ENCODE measurements at regions not wholly inside any gene's neighbourhood (a gene's known extent, or its start where the extent isn't known, plus 50 kb on each side); places are given as distances from the start of the nearest gene placed in this dataset.

DNA sequence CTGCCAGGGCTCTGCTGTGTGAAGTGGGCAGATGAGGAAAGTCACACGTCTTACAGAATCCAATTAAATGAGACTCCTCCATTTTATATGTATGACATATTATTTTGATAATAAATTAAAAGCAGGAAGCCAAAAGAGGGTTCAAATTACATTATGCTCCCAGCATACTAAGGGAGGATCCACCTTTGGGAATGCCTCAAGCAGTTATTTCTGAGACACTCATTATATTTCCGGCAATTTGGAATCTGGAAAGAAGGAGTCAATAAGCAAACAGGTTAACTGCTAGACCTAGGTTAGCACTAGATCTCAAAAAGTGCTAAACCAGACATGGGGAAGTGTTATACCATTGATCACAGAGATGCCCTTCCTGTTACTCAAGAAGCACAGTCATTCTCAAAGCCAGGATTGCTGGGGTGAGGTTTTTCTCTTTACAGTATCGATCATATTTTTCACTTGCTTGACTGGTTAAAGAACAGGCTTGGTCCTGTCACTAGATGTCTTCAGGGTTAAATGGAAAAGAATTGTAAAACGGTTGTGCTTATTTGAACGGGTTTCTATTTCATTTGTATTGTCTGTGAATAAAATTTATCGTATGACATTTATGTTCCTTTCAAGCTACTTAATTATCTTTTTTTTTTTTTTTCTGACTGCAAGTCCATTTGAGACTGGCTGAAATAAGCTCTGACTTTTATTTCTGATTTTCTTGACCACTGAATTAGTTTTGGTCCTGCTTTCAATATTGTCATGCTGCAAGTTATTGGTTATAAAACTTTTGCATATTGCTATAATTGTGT is 523.2 kb downstream of the KLF12 start:
- no peak for DNase-seq (ENCODE audit: low read depth)

DNA sequence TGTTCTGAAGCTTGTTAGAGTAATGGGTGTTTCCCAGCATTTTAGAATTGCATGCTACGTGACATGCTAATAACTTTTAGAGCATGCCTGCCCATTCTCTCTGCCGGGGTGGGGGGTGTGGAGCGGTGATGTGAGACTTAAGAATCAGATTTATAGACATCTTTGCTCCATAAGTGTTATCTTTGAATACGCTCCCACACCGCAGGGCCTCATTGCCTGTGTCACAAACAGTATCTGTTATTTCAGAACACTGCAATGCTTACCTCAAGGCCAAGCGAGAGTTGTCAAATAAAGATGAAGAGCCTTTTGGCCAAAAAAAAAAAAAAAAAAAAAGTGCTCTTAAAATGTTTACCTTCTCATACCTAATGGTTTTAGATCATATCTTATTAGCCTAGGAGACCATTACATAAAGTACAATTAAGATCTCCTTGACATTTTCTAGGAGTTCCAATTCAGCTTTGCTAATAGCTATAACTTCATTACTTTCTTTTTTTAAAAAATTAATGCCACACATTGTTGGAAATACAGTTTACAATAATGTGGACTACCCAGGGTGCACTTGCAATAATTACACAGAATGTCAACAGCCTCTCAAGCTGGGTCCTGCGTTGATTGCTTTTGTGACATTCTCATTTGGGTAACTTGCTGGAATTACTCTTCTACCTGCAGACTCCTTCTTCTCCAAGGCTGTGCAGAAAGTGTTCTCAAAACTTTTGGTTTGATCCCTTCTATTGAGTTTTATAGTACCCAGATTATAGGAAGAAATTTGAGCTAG is 525.3 kb downstream of the KLF12 start:
- DNase-seq (ENCODE audit: low read depth): no peak

DNA sequence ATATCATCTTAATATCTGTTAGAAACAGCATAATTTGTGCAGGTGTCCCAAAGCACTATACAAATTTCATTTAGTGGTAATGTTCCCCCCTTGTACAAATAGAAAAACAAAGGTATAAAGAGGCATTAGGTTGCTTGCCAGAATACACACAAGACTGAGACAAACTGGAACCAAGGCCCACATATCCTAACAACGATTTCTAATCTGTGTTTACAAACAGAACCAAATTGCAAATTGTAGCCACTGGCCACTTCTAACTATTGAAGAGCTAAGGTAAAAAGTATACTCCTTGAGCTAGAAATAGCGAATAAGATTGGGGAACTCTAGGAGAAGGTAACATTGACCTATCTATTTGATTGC is 526.1 kb downstream of the KLF12 start:
- DNase-seq (ENCODE audit: low read depth): no peak

DNA sequence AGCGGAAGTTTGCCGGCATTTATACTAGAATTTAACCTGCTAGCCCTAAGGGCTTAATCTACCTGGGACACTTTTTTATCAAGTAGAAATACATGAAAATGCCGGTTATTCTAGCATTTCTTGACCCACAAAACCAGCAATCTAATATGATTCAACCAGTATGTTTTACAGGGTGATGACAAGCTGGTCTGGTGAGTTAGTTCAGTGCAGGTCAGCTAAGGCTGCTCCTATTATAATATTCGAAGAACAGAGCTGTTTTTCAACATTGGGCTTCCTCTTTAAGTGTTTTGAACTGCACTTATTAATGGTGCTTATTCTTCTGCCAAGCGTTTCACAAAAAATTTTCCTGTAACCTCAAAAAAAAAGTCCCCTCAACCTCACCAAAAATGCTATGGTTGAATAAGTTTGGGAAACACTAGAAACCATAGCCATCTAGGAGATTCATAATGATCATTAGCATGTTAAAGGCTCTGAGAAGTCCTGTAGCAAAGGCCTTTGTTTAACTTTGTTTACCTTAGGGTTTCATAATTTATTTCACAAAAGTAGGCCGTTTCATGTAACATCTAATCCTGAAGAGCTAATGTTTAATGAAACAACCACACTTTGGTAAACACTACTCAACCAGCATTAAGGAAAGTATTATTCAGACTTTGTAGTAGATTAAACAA is 526.6 kb downstream of the KLF12 start:
- no peak for DNase-seq (ENCODE audit: low read depth)

DNA sequence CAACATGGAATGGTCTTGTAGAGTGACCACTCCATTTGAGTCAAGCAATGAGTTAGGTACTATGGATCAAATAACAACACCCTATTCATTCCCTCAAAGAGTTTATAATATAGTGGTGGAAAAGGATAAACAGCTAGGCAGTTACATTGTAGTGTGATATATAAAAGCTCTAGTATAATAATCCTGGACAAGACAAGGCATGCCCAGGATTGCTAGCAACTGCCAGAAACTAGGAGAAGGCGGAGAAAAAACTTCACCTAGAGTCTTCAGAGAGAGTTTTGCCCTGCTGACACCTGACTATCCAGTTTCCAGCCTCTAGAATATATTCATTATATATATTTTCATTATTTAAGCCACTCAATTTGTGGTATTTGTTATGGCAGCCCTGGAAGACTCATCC is 530.6 kb downstream of the KLF12 start:
- no peak for DNase-seq (ENCODE audit: low read depth)

DNA sequence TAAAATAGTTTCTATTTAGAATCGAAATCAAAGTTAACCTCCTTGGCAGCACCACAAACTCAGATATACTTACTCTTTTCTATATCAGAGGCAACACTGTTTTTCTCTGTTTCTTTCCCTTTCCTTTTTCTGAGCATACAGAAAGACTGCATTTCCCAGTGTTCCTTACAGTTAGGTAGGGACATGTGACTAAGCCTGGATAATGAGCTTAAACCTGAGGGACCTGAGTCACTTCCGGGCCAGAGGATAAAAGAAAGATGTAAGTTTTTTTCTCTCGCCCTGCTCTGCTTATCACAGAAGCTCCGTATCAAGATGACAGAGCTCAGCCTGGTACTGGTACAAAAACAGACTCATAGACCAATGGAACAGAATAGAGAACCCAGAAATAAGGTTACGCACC is 531.9 kb downstream of the KLF12 start:
- no peak for DNase-seq (ENCODE audit: low read depth)

DNA sequence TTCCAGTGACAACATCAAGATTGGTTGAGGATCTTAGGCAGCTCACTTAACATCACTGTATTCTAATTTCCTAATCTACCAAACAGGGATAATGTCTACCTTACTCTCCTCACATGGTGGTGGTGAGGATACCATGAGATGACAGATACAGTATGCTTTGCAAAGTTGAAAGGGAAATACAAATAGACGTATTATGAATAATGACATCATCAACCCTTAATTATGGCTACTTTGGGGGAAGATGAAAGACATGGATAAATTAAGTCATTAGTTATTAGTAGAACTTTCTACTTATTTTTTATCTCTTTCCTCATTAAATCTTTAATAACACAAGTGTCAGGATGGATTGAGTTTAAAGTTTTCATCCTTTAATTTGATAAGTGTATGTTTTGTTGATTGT is 532.5 kb downstream of the KLF12 start:
- DNase-seq (ENCODE audit: low read depth): no peak

DNA sequence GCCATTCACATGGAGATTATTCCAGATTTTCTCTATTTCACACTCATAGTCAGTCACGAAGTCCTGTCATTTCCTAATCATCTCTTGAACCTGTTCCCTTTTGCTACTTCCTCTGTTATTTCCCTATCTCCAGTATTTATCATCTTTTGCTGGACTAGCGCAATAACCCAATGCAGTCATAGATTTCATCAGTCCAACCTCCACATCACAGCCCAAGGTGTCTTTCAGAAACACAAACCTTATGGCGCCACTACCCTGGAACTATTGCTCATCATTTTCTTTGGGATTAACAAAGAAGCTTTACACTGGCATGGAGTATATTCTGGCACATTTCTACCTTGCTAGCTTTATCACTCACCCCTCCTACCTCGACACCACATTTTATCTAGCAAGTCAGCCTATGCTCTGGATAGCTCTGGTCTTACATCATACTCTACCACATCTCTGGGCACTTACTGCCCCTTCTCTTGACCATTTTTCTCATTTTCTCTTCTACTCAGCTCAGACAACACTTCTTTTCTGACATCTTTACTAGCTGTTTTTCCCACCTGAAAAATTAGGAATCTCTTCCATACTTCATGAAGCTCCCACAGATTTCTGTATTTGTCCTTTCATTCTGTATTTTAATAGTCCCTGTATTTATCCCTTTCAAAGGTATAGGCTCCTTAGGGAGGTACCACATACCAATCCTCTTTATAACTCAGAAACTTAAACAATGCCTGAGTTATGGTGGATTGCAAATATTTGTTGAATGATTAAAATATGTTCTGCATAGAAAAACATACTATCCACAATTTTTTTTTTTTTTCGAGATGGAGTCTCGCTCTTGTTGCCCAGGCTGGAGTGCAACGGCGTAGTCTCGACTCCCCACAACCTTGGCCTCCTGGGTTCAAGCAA is 534.7 kb downstream of the KLF12 start:
- DNase-seq (ENCODE audit: low read depth): no peak

DNA sequence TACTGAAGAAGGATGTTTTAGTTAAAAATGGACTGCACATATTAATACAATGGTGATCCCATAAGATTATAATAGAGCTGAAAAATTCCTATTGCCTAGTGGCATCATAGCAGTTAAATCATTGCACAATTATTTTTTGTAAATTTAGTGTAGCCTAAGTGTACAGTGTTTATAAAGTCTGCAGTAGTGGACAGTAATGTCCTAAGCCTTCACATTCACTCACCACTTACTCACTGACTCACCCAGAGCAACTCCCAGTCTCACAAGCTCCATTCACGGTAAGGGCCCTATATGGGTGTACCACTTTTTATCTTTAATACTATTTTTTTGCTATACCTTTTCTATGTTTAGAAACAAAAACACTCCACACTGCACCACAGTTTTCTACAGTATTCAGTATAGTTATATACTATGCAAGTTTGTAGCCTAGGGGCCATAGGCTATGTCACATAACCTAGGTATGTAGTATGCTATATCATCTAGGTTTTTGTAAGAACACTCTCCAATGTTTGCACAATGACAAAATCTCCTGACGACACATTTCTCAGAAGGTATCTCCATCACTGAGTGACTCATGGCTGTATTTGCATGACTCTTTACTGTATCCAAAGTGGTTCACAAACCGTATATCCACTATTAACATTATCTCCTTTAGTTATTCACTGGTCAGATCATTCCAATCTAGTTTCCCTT is 536.0 kb downstream of the KLF12 start:
- no peak for DNase-seq (ENCODE audit: low read depth)

DNA sequence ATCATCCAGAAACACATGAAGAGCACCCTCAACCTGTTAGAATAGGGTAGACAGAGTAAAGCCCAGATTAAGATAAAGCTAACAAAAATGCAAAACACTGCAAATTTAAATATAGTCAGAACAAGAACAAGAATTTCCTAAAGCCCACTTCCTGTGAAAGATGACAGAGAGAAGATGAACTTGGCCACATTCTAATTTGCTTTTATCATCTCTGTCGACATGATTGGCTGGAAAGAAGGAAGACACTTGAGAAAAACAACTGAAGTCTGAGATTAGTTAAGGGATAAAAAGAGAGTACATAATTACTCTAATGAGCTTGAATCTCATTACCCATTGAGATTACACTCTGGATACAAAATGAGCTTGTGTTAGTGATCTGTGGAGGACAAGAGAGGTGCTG is 537.6 kb downstream of the KLF5 start:
- DNase-seq (ENCODE audit: low read depth): no peak

DNA sequence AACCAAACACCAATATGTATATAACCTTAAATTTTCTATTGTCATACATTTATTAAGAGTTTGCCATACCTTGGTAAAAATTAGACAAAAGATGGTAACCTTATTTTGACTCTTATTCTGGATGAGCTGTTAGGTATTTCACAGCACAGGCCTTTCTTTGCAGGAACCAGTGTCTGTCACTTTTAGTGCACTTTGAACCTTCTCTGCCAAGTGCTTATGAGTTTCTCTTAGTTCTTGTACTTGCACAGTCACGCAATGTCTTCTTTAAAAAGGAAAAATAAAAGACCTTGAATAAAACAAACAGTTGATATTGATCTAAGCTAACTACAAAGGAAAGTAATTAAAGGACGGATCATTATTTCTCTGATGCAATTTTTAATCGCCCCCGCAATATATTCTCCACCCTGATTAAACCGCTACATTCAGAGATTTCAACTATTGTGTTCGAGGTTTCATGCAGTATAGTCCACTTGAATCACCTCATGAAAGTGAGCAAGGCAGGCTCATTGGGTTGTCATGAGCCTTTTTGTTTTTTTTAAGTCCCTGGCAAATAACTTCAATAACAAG is 534.5 kb downstream of the KLF5 start:
- DNase-seq (ENCODE audit: low read depth): no peak

DNA sequence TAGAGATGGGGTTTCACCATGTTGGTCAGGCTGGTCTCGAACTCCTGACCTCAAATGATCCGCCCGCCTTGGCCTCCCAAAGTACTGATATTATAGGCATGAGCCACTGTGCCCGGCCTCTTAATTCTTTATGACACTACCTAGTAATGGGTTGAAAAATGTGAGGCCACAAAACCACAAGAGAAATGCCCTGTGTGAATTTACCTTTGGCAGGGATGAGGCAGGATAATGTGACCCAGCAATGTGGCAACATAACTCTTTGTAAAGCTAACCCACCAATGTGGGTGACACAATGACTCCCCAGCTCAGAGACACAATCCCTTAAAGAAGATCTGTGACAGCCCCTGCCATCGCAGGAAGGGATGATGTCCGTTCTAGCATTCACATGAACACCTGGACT is 533.1 kb downstream of the KLF5 start:
- no peak for DNase-seq (ENCODE audit: low read depth)

DNA sequence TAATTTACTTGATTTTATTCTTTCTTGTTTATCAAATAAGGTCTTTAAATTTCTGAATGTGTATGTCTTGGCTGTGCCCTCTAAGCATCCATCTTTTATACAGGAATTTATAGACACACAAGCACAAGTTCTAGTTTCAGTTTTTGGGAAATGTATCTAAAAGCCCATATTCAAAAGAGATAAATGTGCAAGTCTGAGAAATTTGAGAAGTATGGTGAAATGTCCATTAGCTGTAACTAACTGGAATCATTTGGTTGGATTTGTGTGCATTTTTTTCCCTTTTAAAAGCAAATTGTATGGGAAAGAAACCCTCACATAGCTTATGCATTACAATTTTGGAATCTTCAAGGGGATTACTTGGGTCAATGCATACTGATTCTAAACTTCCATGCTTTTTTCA is 532.0 kb downstream of the KLF5 start:
- DNase-seq (ENCODE audit: low read depth): no peak

DNA sequence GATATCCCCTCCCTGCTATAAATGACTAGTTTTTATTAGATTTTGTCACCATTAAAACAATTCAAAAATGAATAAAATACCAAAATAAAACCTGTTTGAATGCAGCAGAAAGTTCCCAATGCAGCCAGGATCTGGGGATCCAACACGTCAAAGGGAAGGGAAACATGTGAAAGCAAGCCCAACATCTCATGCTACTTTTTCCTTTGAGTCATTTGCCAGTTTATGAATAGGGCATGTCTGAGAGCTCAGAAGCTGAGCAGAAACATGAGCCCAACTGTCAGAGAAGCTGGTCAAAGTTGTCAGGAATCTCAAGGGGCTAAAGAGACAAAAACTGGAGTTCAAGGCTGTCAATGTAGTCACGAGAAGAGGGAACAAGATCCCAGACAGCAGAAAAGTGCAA is 526.4 kb downstream of the KLF5 start:
- DNase-seq (ENCODE audit: low read depth): no peak

DNA sequence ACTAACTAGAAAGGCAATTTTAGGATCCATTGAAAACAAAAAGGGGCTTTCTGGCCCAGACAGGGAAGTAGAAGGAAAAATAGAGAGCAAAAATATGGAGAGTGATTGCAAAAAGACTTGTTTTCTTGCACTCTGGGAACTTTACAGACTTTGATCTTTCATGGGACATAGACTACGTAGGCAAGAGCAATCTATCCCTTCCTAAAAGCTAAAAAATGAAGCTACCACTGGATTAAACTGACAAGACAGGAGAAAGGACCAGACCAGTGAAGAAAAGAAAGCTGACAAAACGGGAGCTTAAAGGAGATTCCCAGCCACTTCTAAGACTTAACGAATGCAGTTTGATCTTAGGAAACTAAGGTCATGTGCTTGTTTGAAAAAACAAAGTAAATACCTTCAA is 524.5 kb downstream of the KLF5 start:
- no peak for DNase-seq (ENCODE audit: low read depth)

DNA sequence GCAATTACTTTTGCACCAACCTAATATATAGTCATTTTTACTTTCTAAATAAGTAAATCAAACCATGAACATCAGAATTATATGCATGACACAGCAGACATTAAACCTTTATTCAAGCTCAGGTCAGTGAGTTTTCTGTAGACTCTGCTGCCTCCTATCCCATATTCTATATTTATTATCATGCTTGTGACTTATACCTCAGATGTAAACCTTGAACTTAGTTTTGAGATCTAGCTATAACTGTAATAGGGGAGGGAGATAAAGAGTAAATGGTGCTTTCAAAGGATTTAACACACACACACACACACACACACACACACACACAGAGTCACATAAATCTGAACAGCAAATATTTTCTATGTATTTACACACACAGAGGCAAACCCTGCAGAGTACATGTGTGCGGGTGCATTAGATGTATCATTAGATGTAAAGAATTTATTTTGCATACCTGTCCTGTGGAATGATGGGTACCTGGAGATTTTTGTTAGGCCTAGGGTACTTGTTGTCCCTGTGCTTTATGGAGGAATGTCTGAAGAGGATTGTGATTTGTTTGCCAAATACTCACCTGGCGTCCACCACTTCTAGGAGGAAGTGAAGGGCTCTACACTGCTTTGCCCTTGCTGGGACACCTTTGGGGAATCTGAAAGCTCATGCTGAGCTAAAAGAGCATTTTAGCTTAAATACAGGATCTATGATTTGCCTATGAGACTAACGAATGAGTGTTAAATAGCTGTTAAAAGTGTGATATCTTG is 521.9 kb downstream of the KLF5 start:
- DNase-seq (ENCODE audit: low read depth): no peak

DNA sequence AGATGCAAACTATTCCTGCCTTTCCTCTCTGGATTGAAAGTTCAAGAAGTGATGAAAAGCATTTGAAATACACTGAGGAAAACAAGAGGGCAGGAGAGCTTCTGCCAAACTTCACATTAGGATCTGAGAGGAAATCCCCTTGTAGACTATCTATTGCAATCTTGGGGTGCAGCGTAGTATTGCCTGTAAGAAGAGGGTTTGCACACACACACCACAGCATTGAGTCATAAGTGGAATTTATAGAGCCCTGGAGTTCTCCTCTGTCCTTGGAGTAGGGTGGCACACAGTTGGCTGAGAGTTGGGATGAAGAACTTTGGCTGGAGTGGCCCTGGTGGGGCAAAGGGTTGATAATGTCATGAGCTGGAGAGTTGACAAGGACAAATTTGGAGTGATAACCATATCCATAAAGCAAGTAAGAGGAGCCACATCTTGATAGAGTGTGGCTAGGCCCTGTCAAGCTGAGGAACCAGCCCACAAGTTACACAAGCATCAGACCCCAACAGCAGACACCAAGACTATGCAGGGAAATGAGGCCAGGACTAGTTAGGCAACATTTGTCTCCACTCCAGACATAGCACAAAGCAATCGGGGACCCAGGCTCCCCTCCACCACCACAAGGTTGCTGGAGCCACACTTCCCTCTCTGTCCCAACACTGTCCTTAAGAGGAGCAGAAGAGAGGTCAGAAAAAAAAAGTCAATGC is 520.9 kb downstream of the KLF5 start:
- DNase-seq (ENCODE audit: low read depth): no peak

DNA sequence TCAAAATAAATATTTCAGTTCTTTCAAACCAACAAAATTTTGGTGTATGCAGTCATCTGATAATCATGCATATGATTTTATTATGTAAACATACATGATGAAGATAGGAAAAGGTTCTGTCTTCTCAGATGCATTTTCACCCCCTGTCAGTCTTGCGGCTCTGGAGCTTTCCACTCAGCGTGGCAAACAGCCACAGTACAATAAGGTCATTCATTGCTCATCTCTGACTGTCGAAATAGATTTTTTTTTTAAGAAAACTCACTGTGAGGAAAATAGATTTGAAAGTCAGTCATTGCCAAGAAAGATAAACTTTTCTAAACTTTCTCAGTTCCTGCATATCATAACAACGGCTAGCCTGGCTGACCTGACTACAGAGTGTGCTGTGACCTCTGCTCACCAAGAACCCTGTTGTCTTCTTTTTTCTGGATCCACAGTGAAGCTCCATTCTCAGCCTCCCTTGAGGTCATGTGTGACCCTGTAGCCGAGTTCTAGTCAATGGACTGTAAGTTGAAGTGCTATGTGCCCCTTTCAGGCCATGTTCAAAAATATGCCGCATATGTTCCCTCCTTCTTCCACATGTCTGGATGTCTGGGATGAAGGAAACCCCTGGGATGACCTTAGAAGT is 519.6 kb downstream of the KLF5 start:
- DNase-seq (ENCODE audit: low read depth): no peak

DNA sequence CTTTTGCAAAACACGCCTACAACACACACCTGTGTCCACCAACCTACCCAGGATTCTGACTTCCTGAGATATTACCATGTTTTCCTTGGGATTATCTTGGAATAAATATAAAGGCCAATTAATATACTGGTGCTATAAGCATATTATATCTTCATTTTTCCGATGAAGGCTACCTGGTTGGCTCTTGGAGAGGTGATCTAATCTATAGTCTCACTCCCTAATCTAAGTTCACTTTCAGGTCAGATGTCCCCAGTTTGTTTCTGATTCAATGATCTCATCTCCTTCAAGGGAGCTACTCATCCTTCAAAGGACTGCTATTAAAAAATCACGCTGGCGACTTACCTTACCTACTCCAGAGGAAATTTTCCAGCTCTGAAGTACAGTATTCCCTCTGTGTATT is 517.5 kb downstream of the KLF5 start:
- no peak for DNase-seq (ENCODE audit: low read depth)
